HL-60 (cell line): ENCODE measurements at regions not wholly inside any gene's neighbourhood (a gene's known extent, or its start where the extent isn't known, plus 50 kb on each side); places are given as distances from the start of the nearest gene placed in this dataset.

ENCODE experiments used
- DNase-seq, 2 experiments: peaks; one replicate each; pipeline ENCODE4 v3.0.0-alpha.2; 2010 to 2020; ENCODE audit warnings: low read depth in 1 of 2, low spot score in 1 of 2
- H3K27ac ChIP-seq: fragments of 250-450 bp; sonication (Bioruptor Pico); replicated peaks from 2 replicates; pipeline ENCODE4 v1.5.1; 2020; ENCODE audit warnings: mild to moderate bottlenecking, moderate library complexity
- H3K27me3 ChIP-seq: fragments of 250-450 bp; sonication (Bioruptor Pico); 2 replicates; pipeline ENCODE4 v1.5.1; 2021; ENCODE audit warnings: mild to moderate bottlenecking, moderate library complexity; ENCODE audit not compliant: insufficient read depth, poor library complexity, severe bottlenecking
- H3K4me3 ChIP-seq: replicated peaks from 2 replicates; pipeline ENCODE4 v1.5.1; 2011; ENCODE audit warnings: mild to moderate bottlenecking, control low read depth, low read length; ENCODE audit not compliant: insufficient read depth
- CTCF ChIP-seq: IDR thresholded peaks from one replicate; pipeline ENCODE4 v1.5.1; 2011; ENCODE audit warnings: low read length, control low read depth, inconsistent platforms; ENCODE audit not compliant: insufficient read depth
- GABPA ChIP-seq: IDR thresholded peaks from 2 replicates; pipeline ENCODE4 v1.6.1; 2012; ENCODE audit warnings: low read depth
- POLR2AphosphoS5 ChIP-seq: IDR thresholded peaks from 2 replicates; pipeline ENCODE4 v1.6.1; 2012; ENCODE audit warnings: low read depth
- SPI1 ChIP-seq: IDR thresholded peaks from 2 replicates; pipeline ENCODE4 v1.6.1; 2012; ENCODE audit warnings: low read depth, mild to moderate bottlenecking, borderline replicate concordance
- TF ChIP-seq, protein P1 (sequence below): IDR thresholded peaks from 2 replicates; pipeline ENCODE4 v1.6.1; 2012; ENCODE audit warnings: low read depth; ENCODE audit not compliant: insufficient replicate concordance

GRCh38 chr2:159855557-159856061, 57.6 kb upstream of the CD302 start:
- no peaks in the 10 kb centered on the region for H3K27me3 ChIP-seq
- 0 out of 2 replicates have a peak, but pooled peaks have one; percentile 7 for TF ChIP-seq GABPA
- TF ChIP-seq SPI1: peak; percentile 53; the same call in 1 of the 2 replicates
- TF ChIP-seq, protein P1, sequence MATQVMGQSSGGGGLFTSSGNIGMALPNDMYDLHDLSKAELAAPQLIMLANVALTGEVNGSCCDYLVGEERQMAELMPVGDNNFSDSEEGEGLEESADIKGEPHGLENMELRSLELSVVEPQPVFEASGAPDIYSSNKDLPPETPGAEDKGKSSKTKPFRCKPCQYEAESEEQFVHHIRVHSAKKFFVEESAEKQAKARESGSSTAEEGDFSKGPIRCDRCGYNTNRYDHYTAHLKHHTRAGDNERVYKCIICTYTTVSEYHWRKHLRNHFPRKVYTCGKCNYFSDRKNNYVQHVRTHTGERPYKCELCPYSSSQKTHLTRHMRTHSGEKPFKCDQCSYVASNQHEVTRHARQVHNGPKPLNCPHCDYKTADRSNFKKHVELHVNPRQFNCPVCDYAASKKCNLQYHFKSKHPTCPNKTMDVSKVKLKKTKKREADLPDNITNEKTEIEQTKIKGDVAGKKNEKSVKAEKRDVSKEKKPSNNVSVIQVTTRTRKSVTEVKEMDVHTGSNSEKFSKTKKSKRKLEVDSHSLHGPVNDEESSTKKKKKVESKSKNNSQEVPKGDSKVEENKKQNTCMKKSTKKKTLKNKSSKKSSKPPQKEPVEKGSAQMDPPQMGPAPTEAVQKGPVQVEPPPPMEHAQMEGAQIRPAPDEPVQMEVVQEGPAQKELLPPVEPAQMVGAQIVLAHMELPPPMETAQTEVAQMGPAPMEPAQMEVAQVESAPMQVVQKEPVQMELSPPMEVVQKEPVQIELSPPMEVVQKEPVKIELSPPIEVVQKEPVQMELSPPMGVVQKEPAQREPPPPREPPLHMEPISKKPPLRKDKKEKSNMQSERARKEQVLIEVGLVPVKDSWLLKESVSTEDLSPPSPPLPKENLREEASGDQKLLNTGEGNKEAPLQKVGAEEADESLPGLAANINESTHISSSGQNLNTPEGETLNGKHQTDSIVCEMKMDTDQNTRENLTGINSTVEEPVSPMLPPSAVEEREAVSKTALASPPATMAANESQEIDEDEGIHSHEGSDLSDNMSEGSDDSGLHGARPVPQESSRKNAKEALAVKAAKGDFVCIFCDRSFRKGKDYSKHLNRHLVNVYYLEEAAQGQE: no peak
- no peak for TF ChIP-seq CTCF
- H3K4me3 ChIP-seq: no peak overlapping the region
- peak; percentile 63 to 72 for DNase-seq
- peak overlapping the region; percentile 92 for H3K27ac ChIP-seq

DNA sequence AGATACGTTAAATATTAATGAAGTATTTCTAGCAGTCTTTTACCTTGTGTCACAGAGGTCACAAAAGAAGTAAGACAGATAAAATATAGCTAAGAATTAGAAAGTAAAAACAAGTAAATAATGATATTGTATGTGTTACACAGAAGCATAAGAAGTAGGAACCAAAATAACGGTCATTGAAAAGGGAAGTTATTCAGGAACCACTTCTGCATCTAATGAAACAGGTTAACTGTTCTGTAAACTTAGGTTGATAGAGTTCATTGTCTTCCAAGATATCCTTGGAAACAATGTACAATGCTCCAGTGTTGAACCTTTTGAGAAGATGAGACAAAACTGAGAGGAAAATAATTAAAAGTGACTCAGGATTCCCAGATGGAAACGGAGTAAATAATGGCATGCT, 57.1 kb upstream of the CD302 start:
- Histone ChIP-seq H3K27ac (peak overlapping the region; percentile 92), H3K27me3 (no peaks in the 10 kb centered on the region), H3K4me3 (no peak overlapping the region)
- TF ChIP-seq GABPA: no peak; the same call in 1 of the 2 replicates
- TF ChIP-seq, protein P1: no peak
- no peak for TF ChIP-seq CTCF
- TF ChIP-seq POLR2AphosphoS5: no peak
- TF ChIP-seq SPI1: peak; percentile 69; the same call in 1 of the 2 replicates
- no peak for DNase-seq

DNA sequence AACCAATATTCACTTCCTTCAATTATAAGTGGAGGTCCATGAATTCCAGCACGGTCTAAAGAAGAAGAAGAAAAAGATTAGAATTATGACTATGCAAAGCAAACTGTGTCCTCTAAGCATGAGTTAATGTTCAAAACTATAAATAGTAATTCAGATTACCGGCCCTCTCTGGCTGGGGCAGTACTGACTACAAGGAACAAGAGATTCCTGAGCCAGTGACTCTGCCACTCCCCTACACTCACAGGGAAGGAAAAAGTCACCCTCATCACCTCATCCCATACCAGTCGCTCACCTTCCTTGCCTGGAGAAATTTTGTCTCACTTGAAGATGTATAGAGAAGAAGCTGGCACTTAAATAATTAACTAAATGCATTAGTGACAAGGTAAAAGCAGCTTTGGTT, 56.5 kb upstream of the CD302 start:
- no peak for DNase-seq
- TF ChIP-seq CTCF (no peak), GABPA (no peak), POLR2AphosphoS5 (no peak), SPI1 (no peak)
- TF ChIP-seq, protein P1: no peak
- Histone ChIP-seq H3K27me3 (no peaks in the 10 kb centered on the region), H3K27ac (peak overlapping the region; percentile 92), H3K4me3 (no peak overlapping the region)
